HG02571 (cell line): ENCODE measurements at regions not wholly inside any gene's neighbourhood (a gene's known extent, or its start where the extent isn't known, plus 50 kb on each side); places are given as distances from the start of the nearest gene placed in this dataset.

ENCODE experiments used
- ATAC-seq: cut with Tn5 transposase; IDR thresholded peaks from one replicate; pipeline ENCODE4 v1.9.1; 2021; ENCODE audit warnings: mild to moderate bottlenecking, moderate library complexity; ENCODE audit not compliant: unreplicated experiment

GRCh38 chr2:76270096-76270710, 559.5 kb upstream of the GCFC2 start:
- no peak for ATAC-seq

- ATAC-seq = no peak
Observed at GRCh38 chr2:76268902-76269620, 558.3 kb upstream of the GCFC2 start.

GRCh38 chr2:76268484-76268883, 557.8 kb upstream of the GCFC2 start:
- ATAC-seq = no peak

- no peak for ATAC-seq
Observed at GRCh38 chr2:76257802-76258201, 547.1 kb upstream of the GCFC2 start.

DNA sequence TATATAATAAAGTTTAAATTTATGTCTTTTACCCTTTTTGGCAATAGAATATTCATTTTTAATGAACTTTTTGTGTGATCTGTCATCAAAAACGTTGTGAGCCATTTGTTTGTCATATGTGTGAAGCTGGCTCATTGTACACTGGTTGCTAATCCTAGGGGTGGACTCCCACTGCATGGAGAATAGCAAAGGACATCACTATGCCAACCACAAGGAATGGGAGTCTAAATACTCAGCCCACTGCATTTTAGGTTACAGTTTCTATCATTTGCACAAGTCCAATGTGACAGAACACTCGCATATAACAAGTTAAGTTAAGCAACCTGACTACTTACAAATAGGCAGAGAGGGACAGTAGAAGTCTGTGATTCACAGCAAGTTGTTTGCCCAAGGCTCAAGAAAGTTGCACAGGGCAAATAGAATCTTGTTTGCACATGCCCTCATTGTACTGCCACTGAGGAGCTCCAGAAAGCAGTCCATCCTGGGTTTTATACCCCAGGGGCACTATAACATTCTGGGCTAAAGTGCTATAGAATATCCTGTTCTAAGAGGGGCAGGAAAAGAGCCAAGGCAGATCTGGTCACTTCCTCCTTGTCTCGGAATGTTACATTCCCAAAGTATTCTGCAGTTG, 545.9 kb upstream of the GCFC2 start:
- ATAC-seq = no peak

DNA sequence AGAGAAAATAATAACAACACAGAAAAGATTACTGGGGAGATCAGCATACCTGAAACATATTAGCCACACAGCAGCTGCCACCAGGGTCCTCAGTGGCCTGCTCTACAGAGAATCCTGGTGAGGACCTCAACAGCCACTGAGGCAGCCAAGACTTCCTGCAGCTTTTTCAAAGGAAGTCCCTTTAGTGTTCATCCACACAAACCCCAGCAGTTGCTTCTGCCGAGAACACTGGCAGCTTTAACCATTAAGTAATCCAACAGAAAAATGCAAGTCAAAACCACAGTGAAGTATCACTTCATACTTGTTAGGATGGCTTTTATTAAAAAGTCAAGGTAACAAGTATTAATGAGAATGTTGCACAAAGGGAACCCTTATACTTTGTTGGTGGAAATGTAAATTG, 542.0 kb upstream of the GCFC2 start:
- no peak for ATAC-seq

GRCh38 chr2:76251342-76251741, 540.6 kb upstream of the GCFC2 start:
- no peak for ATAC-seq

DNA sequence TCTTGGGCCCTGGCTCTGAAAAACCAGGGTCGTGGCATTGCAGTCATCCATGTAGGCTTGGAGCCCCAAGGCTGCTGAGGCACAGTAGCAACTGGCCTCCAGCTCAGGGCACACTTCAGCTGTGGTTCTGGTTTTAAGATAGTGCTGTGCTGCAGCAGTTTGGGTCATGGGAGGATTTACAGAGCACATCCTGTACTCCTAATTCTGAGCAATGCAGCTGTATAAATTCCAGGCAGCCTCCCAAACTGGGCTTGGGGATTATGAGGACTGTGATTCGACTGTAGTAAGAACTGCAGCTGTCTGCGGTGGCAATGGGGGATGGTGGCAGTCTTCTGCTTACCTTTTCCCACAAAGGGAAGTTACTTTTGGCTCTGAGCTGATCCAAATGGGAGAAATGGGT, 536.3 kb upstream of the GCFC2 start:
- no peak for ATAC-seq

- no peak for ATAC-seq
Observed at GRCh38 chr2:76211991-76212985, 501.6 kb upstream of the GCFC2 start.

DNA sequence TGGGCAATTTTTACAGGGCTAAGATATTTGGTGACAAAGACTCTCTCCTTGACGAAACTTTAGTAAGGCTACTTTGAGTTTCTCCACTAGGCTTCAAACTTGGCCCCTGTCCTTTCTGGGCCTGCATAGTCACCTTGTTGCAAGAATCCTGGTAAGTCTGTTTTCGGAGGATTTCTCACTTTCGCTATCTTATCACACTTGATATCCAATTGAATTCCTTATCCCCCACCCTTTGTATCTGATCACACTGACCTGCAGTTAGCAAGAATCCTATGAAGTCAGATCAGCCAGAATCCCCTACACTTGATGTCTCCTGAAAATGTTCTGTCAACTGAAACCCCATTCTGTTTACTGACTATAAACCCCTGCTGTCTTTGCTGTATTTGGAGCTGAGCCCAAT, 499.8 kb upstream of the GCFC2 start:
- ATAC-seq = no peak

- no peak for ATAC-seq
Observed at GRCh38 chr2:76204048-76204447, 493.3 kb upstream of the GCFC2 start.

DNA sequence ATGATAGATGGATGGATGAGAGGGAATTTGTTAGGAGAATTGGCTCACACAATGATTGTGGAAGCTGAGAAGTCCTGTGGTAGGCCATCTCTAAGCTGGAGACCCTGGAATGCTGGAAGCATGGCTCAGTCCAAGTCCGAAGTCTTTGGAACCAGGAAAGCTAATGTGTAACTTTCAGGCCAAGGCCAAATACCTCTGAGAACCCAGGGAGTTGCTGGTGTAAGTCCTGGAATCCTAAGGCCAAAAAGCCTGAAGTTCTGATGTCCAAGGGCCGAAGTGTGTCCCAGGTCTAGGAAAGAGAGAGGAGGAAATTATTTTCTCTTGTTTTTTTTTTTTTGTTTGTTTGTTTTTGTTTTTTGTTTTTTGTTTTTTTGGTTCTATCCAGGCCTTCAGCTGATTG, 492.2 kb upstream of the GCFC2 start:
- ATAC-seq = no peak

DNA sequence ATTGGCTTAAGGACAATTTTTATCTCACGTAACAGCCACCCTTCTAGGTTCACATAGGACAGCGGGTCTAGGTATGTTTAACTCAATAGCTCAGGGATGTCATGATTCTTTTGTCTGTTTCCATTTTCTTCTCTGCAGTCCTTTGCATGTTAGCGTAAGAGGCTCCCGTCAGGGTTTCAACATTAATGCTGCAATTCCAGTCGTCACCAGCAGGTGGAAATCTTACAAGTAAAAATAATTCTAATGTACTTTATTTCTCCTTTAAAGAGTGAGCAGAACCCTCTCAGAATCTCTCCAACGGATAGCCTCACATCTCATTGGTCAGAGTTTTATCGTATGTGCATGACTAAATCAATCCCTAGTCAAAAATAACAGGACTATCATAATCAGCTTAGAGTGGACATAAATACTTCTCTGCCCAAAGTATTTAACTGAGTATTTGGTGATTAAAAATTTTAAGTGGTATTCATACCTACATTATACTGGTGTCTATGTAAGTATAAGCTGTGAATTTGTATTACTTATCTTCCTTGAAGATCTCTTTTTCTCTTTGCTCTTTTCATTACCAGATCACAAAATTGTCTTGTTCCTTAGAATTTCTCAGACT, 487.2 kb upstream of the GCFC2 start:
- peak; percentile 56 for ATAC-seq

DNA sequence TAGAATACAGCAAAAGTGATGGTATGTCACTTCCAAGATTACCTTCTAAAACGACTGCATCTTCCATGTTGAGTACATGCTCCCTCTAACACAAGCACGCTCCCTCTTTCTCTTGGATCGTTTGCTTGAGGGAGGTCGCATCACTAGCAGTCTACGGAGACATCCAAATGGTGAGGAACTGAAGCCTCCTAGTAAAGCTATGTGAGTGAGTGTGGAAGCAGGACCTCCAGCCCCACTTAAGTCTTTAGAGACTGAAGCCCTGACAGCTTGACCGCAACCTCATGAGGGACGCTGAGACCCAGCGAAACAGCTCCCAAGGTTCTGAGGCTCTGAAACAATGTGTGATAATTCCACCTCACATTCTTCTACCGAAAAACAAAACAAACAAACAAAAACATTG, 486.7 kb upstream of the GCFC2 start:
- no peak for ATAC-seq

GRCh38 chr2:76194031-76194775, 483.5 kb upstream of the GCFC2 start:
- ATAC-seq = no peak

DNA sequence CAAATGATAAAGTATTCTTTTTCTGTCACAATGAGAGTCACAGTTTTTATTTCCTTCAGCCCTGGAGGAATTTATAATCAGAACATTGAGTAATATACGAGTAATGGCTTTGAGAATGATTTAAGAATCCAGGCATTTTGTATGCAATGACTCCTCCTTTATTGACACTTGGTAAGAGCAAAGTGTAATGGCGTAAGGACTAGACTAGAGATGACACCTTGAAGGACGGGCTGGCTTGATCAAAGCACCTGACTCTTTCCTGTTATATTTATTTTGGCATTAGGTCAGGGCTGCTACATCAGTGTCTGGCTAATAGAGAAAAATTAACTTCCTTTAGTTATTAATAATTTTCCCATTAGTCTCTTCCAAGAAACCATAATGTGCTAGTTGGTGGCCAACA, 482.4 kb upstream of the GCFC2 start:
- no peak for ATAC-seq

DNA sequence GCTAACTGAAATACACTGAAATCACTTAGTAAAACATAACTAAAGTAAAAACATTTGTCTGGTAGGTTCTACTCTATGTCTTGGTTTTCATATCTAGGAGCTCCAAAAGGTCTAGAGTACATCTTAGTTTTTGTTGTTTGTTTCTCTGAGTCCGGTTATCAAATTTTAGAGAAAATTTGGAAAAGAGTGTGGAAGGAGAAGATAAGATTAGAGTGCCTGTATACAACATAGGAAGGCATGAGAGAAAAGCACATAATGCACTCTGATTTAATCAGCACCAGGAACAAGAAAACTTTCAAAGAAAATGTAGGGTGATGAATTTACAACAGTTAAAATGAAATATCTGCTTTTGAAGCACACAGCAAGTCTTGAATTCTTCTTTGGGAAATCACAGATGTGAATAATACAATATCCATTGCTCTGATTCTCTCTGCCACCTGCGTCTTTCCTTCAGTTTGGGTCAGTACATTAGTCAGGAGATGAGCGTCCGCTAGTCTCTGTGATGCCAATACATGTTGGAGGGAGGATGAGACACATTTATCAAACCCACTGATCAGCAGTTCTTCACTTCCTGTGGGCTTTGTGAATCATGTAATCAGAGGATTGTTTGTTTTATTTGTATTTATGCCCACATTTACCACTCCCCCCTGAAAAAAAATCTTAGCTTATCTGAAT, 477.8 kb upstream of the GCFC2 start:
- ATAC-seq = no peak

DNA sequence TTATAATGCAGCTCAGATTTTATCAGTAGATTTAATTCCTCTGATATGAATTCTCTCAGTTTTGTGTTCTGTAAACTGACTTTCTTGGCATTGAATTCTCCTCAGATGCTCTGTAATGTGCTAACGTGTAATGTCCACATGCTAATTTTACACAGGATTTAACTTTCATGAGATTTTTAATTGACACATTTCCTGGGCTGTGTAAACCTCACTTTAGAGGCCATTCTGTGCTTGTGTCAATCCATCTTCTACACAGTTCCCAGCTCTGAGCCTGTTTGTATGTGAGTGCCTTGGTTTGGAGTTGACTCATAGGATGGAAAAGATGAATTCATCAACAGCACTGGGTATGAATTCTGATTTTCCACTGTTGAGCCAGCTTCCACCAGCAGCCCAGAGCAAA, 476.7 kb upstream of the GCFC2 start:
- no peak for ATAC-seq

- no peak for ATAC-seq
Observed at GRCh38 chr2:76180676-76181075, 470.0 kb upstream of the GCFC2 start.

DNA sequence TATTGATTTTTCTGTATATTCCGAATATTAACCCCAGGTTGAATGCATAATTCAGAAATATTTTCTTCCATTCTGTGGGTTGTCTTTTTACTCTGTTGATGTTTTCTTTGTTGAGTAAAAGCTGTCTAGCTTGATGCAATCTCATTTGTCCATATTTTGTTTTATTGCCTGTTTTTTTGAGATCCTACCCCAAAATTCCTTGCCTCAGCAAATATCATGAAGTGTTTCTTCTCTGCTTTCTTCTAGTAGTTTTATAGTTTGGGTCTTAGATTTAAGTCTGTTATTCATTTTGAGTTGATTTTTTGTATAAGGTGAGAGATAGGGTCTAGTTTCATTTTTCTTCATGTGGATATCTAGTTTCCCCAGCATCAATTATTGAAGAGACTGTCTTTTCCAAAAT, 467.9 kb upstream of the GCFC2 start:
- ATAC-seq = no peak
